ENCODE measurements at regions not wholly inside any gene's neighbourhood (a gene's known extent, or its start where the extent isn't known, plus 50 kb on each side); places are given as distances from the start of the nearest gene placed in this dataset.

DNA sequence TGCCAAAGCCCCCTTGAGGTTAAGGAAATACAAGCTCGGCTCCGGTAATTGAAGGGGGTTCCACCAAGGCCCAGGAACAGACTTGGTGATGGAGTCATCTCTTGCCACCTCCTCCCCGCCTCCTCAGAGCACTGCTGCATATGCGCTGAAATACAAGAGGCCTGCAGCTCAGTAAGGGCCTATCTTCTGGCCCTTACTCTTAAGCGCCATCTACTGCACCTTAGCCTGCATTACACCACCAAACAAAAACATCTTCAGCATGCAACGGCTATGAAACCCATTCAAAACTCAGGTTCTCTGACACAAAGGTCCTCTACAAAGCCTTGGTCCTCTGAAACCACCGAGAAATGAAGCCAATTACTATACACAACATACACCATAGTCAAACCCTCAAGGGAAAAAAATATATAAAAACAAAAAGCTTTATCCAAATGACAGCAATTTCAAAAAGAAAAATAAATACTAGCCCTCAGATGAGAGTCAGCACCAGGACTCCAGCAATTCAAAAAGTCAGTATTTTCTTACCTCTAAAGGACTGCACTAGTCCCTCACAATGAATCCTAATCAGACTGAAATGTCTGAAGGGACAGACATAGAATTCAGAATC is 176.8 kb upstream of the TBX20 start:
- CTCF ChIA-PET, result interaction anchor here (0.7 kb wide), 1 partner anchor 90 kb away, joined by 3 read pairs; no protein-coding TSS in a partner anchor

DNA sequence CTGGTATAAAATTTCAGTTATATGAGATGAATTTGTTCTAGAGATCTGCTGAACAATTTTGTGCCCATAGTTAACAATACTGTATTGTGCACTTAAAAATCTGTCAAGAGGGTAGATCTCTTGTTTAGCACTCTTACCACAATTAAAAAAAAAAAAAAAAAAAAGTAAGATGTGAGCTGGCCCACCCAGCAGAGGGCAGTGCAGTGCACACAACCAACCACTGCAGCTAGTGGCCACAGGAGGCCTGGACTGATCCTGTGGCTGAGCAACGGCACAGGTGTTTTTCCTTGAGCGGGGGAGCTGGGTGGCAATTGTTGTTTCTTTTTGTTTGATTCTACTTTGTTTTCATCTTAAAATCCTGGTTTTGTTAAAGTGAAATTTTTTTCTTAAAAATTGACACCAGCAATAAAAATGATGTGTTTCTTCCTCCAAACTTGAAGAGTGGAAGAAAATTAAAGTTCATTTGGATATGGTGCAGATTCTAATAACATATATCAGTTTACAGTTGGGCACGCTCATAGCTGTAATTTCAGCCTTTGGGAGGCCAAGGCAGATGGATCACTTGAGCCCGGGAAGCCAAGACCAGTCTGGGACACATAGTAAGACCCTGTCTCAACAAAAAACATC is 171.1 kb upstream of the TBX20 start:
- no peak overlapping the region for H3K4me3 ChIP-seq (ENCODE audit: low read depth, low read length, poor library complexity, severe bottlenecking)
- TF ChIP-seq EZH2 (IDR thresholded peaks at IDR 0.05; ENCODE audit: borderline replicate concordance, low read depth, low read length, poor library complexity, severe bottlenecking), result no peak
- TF ChIP-seq, protein P1, sequence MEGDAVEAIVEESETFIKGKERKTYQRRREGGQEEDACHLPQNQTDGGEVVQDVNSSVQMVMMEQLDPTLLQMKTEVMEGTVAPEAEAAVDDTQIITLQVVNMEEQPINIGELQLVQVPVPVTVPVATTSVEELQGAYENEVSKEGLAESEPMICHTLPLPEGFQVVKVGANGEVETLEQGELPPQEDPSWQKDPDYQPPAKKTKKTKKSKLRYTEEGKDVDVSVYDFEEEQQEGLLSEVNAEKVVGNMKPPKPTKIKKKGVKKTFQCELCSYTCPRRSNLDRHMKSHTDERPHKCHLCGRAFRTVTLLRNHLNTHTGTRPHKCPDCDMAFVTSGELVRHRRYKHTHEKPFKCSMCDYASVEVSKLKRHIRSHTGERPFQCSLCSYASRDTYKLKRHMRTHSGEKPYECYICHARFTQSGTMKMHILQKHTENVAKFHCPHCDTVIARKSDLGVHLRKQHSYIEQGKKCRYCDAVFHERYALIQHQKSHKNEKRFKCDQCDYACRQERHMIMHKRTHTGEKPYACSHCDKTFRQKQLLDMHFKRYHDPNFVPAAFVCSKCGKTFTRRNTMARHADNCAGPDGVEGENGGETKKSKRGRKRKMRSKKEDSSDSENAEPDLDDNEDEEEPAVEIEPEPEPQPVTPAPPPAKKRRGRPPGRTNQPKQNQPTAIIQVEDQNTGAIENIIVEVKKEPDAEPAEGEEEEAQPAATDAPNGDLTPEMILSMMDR (conservative IDR thresholded peaks at IDR 0.05; ENCODE audit: low read depth, low read length), result peak; percentile 90
- H3K36me3 ChIP-seq (ENCODE audit: insufficient read depth, low read length, poor library complexity, severe bottlenecking), result no peaks in the 10 kb centered on the region
- intact Hi-C loops (cut with micrococcal nuclease; ENCODE audit: unreplicated experiment), result loop anchor here (1.0 to 10.0 kb wide), 4 partner anchors 95 to 480 kb away; no protein-coding TSS in a partner anchor
- no peaks in the 10 kb centered on the region for H3K9me3 ChIP-seq (ENCODE audit: low read depth, low read length, poor library complexity, severe bottlenecking)
- no peak overlapping the region for H3K27ac ChIP-seq (ENCODE audit: low read depth, low read length, poor library complexity, severe bottlenecking)
- H3K4me1 ChIP-seq (ENCODE audit: insufficient read depth, low read length, poor library complexity, severe bottlenecking), result no peaks in the 10 kb centered on the region
- no TSS peak for BruUV-seq (replicated peaks)
- H3K27me3 ChIP-seq (replicated peaks; ENCODE audit: insufficient read depth, low read depth, low read length, poor library complexity), result no peaks in the 10 kb centered on the region
- DNase-seq (ENCODE audit: low spot score), result peak; percentile 67
- ChIA-PET POLR2A (ENCODE audit: low non-redundant PET) (interaction anchor here (0.7 kb wide), 1 partner anchor 9 kb away, joined by 5 read pairs; no protein-coding TSS in a partner anchor), CTCF (interaction anchor here (0.6 to 1.2 kb wide), 13 partner anchors 10 to 1890 kb away, joined by 3 to 25 read pairs (median 4); no protein-coding TSS in a partner anchor)

More for the DNA sequence above, 176.8 kb upstream of the TBX20 start:
- intact Hi-C loops (cut with micrococcal nuclease; ENCODE audit: unreplicated experiment), result no loop called here
- TF ChIP-seq, protein P1 (conservative IDR thresholded peaks at IDR 0.05; ENCODE audit: low read depth, low read length), result peak; percentile 62
- TF ChIP-seq EZH2 (IDR thresholded peaks at IDR 0.05; ENCODE audit: borderline replicate concordance, low read depth, low read length, poor library complexity, severe bottlenecking), result no peak
- Histone ChIP-seq H3K27me3 (replicated peaks; ENCODE audit: insufficient read depth, low read depth, low read length, poor library complexity) (no peaks in the 10 kb centered on the region), H3K4me1 (ENCODE audit: insufficient read depth, low read length, poor library complexity, severe bottlenecking) (no peaks in the 10 kb centered on the region), H3K9me3 (ENCODE audit: low read depth, low read length, poor library complexity, severe bottlenecking) (peaks cover 8% of the 10 kb centered on the region), H3K4me3 (ENCODE audit: low read depth, low read length, poor library complexity, severe bottlenecking) (no peak overlapping the region), H3K27ac (ENCODE audit: low read depth, low read length, poor library complexity, severe bottlenecking) (no peak overlapping the region), H3K36me3 (ENCODE audit: insufficient read depth, low read length, poor library complexity, severe bottlenecking) (no peaks in the 10 kb centered on the region)
- POLR2A ChIA-PET (ENCODE audit: low non-redundant PET), result interaction anchor here (0.6 kb wide), 1 partner anchor 169 kb away, joined by 3 read pairs; no protein-coding TSS in a partner anchor
- peak; percentile 48 for DNase-seq (ENCODE audit: low spot score)
- BruUV-seq (replicated peaks), result no TSS peak

DNA sequence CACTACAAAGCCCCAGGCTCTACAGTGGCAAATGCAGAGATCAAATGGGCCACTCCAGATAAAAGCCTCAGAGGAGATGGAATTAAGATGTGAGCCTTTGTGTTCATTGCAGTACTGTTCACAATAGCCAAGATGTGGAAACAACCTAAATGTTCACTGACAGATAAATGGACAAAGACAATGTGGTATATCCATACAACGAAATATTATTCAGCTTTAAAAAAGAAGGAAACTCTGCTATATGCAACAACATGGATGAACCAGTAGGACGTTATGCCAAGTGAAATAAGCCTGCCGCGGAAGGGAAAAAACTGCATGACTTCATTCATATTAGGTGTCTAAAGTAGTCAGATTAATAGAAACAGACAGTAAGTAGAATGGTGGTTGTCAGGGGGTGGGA is 170.5 kb upstream of the TBX20 start:
- Histone ChIP-seq H3K36me3 (ENCODE audit: insufficient read depth, low read length, poor library complexity, severe bottlenecking) (no peaks in the 10 kb centered on the region), H3K9me3 (ENCODE audit: low read depth, low read length, poor library complexity, severe bottlenecking) (no peaks in the 10 kb centered on the region), H3K4me1 (ENCODE audit: insufficient read depth, low read length, poor library complexity, severe bottlenecking) (no peaks in the 10 kb centered on the region), H3K27ac (ENCODE audit: low read depth, low read length, poor library complexity, severe bottlenecking) (no peak overlapping the region), H3K27me3 (replicated peaks; ENCODE audit: insufficient read depth, low read depth, low read length, poor library complexity) (no peaks in the 10 kb centered on the region), H3K4me3 (ENCODE audit: low read depth, low read length, poor library complexity, severe bottlenecking) (no peak overlapping the region)
- ChIA-PET POLR2A (ENCODE audit: low non-redundant PET) (no interaction called here), CTCF (interaction anchor here (0.7 to 1.3 kb wide), 9 partner anchors 11 to 200 kb away, joined by 3 to 25 read pairs (median 4); no protein-coding TSS in a partner anchor)
- BruUV-seq (replicated peaks), result no TSS peak
- intact Hi-C loops (cut with micrococcal nuclease; ENCODE audit: unreplicated experiment), result loop anchor here (2.0 to 10.0 kb wide), 2 partner anchors 200 to 480 kb away; no protein-coding TSS in a partner anchor
- TF ChIP-seq, protein P1 (conservative IDR thresholded peaks at IDR 0.05; ENCODE audit: low read depth, low read length), result no peak
- no peak for TF ChIP-seq EZH2 (IDR thresholded peaks at IDR 0.05; ENCODE audit: borderline replicate concordance, low read depth, low read length, poor library complexity, severe bottlenecking)
- no peak for DNase-seq (ENCODE audit: low spot score)
